GM12891 (cell line): ENCODE measurements at regions not wholly inside any gene's neighbourhood (a gene's known extent, or its start where the extent isn't known, plus 50 kb on each side); places are given as distances from the start of the nearest gene placed in this dataset.

Source experiments
- POLR2A ChIP-seq: IDR thresholded peaks from 2 replicates; pipeline ENCODE4 v1.6.1; 2011; ENCODE audit warnings: low read depth, low read length, control low read depth
- POLR2AphosphoS5 ChIP-seq: IDR thresholded peaks from 2 replicates; pipeline ENCODE4 v1.6.1; 2011; ENCODE audit warnings: low read depth, low read length, control low read depth
- POU2F2 ChIP-seq: IDR thresholded peaks from 2 replicates; pipeline ENCODE4 v1.6.1; 2011; ENCODE audit warnings: low read depth, mild to moderate bottlenecking, control low read depth, low read length, moderate library complexity

DNA sequence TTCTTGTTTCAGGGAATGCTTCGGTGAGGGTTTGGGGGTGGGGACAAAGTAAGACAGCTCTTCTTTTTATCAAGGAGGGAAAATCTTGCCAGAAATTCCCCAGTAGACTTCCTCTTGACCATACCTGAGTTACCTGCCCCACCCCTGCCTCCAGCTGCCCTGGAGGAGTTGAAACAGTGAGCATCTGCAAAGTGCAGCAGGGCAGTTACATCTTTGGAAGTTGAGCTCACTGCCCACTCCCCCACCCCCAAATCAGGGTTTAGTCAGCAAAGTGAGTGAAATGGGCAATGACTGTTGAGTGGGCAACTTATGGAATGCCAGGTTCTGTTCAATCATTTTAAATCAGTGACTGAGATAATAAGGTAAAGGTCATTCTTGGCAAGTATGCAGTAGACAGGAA lies 98.8 kb downstream of the BANF2 start:
- TF ChIP-seq POU2F2 (no peak), POLR2A (no peak), POLR2AphosphoS5 (no peak)
